ENCODE measurements at regions not wholly inside any gene's neighbourhood (a gene's known extent, or its start where the extent isn't known, plus 50 kb on each side); places are given as distances from the start of the nearest gene placed in this dataset.

- TF ChIP-seq NR2C2 (CRISPR knock-in tag; IDR thresholded peaks at IDR 0.05) (no peak), IRF1 (CRISPR knock-in tag; IDR thresholded peaks at IDR 0.05) (no peak), IRF2 (CRISPR knock-in tag; IDR thresholded peaks at IDR 0.05; ENCODE audit: borderline replicate concordance, low read depth) (no peak), E2F1 (CRISPR knock-in tag; IDR thresholded peaks at IDR 0.05) (no peak), CTCF (IDR thresholded peaks at IDR 0.05) (no peak), E2F5 (CRISPR knock-in tag; IDR thresholded peaks at IDR 0.05) (no peak), FOXP4 (CRISPR knock-in tag; IDR thresholded peaks at IDR 0.05) (no peak), AR (CRISPR knock-in tag; IDR thresholded peaks at IDR 0.05) (no peak), ZNF416 (CRISPR knock-in tag; IDR thresholded peaks at IDR 0.05) (no peak), ZMAT4 (CRISPR knock-in tag; IDR thresholded peaks at IDR 0.05) (no peak), SP1 (CRISPR knock-in tag; conservative IDR thresholded peaks at IDR 0.05) (no peak)
- TF ChIP-seq, protein P1, sequence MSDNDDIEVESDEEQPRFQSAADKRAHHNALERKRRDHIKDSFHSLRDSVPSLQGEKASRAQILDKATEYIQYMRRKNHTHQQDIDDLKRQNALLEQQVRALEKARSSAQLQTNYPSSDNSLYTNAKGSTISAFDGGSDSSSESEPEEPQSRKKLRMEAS (CRISPR knock-in tag; IDR thresholded peaks at IDR 0.05) = no peak
- TF ChIP-seq, protein P2, sequence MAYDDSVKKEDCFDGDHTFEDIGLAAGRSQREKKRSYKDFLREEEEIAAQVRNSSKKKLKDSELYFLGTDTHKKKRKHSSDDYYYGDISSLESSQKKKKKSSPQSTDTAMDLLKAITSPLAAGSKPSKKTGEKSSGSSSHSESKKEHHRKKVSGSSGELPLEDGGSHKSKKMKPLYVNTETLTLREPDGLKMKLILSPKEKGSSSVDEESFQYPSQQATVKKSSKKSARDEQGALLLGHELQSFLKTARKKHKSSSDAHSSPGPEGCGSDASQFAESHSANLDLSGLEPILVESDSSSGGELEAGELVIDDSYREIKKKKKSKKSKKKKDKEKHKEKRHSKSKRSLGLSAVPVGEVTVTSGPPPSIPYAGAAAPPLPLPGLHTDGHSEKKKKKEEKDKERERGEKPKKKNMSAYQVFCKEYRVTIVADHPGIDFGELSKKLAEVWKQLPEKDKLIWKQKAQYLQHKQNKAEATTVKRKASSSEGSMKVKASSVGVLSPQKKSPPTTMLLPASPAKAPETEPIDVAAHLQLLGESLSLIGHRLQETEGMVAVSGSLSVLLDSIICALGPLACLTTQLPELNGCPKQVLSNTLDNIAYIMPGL (CRISPR knock-in tag; IDR thresholded peaks at IDR 0.05) = no peak
Measured at GRCh38 chr2:105627534-105627933, 117.2 kb upstream of the NCK2 start.

All from WTC11 (cell line).